ENCODE measurements at regions not wholly inside any gene's neighbourhood (a gene's known extent, or its start where the extent isn't known, plus 50 kb on each side); places are given as distances from the start of the nearest gene placed in this dataset.

DNA sequence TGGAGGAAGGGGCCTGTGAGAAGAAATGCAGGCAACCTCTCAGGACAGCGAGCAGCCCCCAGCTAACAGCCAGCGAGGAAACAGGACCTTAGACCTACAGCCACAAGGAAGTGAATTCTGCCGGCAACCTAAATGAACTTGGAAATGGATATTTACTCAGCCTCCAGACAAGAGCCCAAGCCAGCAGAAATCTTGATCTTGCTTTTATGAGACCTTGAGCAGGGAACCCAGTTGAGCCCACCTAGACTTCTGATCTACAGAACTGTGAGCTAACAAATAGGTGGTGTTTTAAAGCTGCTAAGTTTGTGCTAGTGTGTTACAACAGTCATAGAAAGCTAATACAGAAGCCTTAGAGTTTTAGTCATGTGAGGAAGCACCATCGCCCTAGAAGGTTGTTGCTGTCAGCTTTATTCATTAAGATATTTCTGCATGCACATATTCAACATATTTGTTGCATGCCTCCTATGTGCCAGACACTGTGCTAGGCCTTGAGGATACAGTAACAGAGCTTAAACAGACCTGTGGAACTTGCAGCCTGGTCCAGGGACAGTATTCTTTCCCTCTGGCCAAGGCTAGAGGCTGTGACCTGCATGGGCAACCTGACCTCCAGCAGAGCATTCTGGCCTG lies 50.3 kb downstream of the NALF2 start:
- DNase-seq, result no peak

DNA sequence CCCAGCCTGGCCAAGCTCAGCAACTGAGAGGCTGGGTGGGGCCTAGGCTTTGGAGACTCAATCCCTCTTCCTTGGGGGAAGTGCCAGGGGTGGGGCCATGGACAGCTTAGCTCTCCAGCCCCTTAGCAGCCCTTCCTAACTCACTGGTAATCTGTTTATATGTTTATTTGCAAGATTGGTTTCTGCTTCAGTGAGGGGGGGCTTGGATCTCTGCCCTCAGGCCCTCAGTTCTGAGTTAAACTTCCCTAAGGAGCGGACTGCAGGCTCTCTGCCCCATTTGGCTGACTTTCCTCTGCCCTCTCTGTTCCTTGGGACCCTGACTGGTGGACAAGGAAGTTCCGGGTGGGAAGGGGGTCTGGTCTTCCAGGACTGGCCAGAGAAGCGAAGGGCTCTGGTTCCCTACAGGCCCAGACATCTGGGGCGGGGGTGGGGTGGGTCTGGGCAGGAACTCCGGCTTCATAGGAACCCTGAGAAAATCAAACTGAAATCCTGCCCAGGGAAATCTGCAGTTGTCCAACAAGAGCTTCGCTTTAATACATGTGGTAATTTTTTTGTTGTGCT lies 51.4 kb downstream of the NALF2 start:
- no peak for DNase-seq

DNA sequence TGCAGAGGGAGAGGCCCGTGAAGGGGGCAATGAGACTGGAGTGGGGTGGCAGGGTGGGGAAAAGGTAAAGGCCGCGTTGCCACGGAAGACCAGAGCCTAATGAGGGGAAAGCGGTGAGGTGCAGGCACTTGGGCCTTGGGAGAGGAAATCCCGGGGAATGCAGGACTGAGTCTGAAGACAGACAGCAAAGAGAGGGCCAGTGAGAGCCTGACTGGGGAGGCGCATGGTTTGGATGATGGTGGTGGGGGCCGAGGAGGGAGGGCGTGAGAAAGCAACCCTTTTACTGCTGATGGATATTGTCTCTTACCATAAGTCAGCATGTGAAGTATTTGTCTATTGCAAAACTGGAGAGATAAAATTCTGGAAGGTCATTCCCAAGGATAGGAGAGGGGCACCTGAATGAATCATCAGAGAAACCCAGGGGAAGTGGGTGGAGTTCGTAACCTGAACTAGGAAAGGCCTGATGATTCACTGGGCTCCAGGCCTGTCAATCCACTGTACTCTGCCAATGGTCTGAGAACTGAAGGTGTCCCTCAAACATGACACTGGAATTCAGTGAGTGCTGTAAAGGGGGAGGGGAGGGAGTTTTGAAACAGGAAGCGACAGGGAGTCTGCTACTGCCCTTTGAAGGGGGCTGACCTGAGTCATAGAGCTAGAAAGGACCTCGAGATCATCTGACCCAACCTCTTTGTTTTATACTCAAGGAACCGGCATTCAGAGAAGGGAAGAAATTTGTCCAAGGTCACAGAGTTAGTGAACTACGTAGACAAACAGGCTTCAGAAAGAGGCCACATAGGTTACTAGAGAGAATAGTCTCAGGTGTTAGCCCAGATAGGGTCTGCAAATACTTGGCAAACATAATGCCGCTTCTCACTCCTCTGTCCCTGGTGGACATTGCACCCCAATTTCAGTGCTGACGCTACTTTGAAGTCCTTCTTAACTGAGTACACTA lies 52.2 kb downstream of the NALF2 start:
- DNase-seq, result no peak

DNA sequence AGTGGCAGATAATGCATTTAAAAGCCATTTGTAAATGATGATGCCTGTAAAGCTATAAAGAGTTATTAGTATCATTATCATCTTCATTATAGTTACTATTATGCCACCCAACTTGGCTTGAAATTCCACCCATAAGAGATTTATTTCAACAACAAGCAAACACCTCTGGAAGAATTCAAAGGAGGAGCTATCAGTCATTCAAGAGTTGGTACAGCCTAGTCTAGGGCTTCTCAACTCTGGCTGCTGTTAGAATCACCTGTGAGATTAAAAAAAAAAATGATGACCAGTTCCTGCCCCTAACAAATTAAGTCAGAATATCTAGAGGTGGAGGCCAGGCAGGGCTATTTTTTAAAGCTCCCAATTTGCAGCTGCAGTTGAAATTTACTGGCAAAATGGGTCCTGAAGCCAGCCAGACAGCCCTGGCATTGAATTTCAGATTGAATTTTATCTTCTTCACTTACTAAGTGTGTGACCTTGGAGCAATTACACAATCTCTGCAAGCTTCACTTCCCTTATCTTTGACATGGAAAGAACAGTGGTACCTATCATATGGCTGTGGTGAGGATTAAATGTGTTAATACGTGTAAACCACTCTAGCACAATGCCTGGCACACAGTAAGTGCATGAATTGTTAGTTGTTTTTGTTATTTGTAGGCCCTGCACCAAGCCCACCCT lies 52.9 kb upstream of the EDA start:
- DNase-seq, result no peak

DNA sequence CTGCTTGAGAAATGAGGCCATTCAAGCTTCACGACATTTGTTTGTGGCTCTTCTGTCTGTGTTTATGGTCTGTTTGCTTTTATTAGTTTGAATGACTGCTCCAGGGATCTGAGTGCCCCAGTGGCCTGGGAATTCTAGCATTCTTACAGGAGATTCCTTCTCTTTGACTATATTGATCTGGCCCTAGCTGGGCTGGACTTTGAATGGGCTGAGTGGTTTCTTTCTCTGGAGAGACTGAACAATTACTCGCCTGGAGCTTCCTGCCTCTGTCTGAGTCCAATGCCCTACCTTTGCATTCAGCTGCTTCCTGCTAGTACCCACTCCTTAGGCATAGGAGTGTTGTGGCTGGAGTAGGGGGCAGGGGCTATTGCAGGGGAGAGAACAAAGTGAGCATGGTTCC lies 51.2 kb upstream of the EDA start:
- peak; percentile 44 for DNase-seq

DNA sequence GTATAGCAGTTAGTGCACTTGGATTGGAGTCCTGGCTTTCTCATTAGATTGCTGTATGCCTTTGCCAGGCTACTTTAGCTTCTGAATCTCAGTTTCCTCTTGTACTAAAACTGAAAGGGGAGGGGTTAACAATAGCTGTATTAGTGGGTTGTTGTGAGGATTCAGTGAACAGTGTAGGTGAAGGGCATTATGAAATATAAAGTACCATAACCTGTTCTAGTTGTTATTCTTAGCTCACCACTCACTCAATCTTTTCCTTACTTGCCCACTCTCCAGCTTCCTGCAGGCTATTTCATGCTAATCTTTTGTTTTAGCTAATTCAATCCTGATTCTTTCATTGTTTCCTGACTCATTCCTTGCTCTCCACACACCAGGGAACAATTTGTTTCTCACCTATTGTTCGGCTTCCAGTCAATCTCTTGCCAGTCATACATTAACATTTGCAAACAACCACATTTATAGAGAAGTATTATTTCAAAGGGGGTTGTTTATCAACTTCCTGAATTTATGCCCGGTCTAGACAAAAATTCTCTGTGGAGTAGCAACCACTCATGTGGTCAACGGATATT lies 50.6 kb upstream of the EDA start:
- DNase-seq, result no peak
